MM.1S (cell line): ENCODE measurements at regions not wholly inside any gene's neighbourhood (a gene's known extent, or its start where the extent isn't known, plus 50 kb on each side); places are given as distances from the start of the nearest gene placed in this dataset.
"Not testable (repeated sequence)": the region's sequence is repeated elsewhere in the genome, so short reads cannot be mapped to it uniquely, and the experiment has no call there.

Experiments used
- EZH2 ChIP-seq: fragments of 300-600 bp; sonication (generic); optimal IDR thresholded peaks from 2 replicates; pipeline ENCODE3; 2017; ENCODE audit warnings: low read depth, mild to moderate bottlenecking, antibody characterized with exemption, low read length, mixed read lengths
- EZH2phosphoT487 ChIP-seq: fragments of 300-600 bp; sonication (generic); IDR thresholded peaks from 2 replicates; pipeline ENCODE4 v1.6.1; 2018; ENCODE audit warnings: antibody characterized with exemption, low read length
- TF ChIP-seq, protein P1 (sequence below): fragments of 300-600 bp; sonication (generic); IDR thresholded peaks from 2 replicates; pipeline ENCODE4 v1.5.1; 2016; ENCODE audit warnings: antibody characterized with exemption, low read length, mixed read lengths

DNA sequence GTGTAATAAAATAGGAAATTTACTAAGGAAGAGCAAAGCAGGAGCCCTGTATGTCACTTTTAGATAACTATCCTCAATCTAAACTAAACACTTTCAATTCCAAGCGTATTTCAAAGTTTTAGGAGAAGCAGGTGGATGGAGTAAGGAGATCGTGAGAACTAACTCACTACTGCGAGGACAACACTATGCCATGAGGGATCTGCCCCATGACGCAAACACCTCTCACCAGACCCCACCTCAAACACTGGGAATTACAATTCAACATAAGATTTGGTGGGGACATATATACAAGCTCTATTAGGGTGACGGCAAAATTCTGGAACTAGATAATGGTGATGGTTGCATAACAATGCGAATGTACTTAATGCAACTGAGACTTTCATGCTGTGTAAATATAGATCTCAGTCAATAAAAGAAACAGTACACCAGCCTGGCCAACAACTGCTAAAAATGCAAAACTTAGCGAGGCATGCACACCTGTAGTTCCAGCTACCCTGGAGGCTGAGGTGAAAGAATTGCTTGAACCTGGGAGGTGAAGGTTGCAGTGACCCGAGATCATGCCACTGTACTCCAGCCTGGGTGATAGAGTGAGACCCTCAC lies 99.0 kb downstream of the SYT15 start:
- TF ChIP-seq, protein P1, sequence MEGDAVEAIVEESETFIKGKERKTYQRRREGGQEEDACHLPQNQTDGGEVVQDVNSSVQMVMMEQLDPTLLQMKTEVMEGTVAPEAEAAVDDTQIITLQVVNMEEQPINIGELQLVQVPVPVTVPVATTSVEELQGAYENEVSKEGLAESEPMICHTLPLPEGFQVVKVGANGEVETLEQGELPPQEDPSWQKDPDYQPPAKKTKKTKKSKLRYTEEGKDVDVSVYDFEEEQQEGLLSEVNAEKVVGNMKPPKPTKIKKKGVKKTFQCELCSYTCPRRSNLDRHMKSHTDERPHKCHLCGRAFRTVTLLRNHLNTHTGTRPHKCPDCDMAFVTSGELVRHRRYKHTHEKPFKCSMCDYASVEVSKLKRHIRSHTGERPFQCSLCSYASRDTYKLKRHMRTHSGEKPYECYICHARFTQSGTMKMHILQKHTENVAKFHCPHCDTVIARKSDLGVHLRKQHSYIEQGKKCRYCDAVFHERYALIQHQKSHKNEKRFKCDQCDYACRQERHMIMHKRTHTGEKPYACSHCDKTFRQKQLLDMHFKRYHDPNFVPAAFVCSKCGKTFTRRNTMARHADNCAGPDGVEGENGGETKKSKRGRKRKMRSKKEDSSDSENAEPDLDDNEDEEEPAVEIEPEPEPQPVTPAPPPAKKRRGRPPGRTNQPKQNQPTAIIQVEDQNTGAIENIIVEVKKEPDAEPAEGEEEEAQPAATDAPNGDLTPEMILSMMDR: not testable (repeated sequence)
- not testable (repeated sequence) for TF ChIP-seq EZH2, EZH2phosphoT487
